PC-3 (cell line): ENCODE measurements at regions not wholly inside any gene's neighbourhood (a gene's known extent, or its start where the extent isn't known, plus 50 kb on each side); places are given as distances from the start of the nearest gene placed in this dataset.

Experiments used
- CTCF ChIP-seq: fragments of 300-600 bp; sonication (generic); conservative IDR thresholded peaks from 2 replicates; pipeline ENCODE4 v1.5.1; 2017; ENCODE audit warnings: antibody characterized with exemption, low read depth, mild to moderate bottlenecking, low read length
- EZH2phosphoT487 ChIP-seq: fragments of 300-600 bp; sonication (generic); IDR thresholded peaks from 2 replicates; pipeline ENCODE4 v1.6.1; 2018; ENCODE audit warnings: mild to moderate bottlenecking, antibody characterized with exemption, low read length, borderline replicate concordance

DNA sequence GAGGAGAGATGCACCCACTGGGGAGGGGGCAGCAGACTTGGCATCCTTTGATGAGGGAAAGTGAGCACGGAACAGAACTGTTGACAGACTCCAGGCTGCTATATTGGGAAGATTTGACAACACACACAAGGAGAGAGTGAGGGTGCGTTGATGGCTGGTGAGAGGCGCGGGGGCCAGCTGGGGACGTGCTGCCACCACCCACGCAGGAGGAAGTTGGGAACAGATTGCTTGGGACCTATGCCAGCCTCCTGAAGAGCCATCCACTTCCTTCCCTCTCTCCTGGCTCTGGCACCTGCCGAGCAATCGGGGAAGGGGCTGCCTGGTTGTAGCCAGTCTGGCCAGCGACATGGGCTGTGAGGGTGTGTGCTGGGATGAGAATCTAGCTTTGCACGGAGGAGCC is 223.7 kb upstream of the CSF3R start:
- TF ChIP-seq CTCF (no peak), EZH2phosphoT487 (no peak)
